ENCODE measurements at regions not wholly inside any gene's neighbourhood (a gene's known extent, or its start where the extent isn't known, plus 50 kb on each side); places are given as distances from the start of the nearest gene placed in this dataset.
"Not testable (repeated sequence)": the region's sequence is repeated elsewhere in the genome, so short reads cannot be mapped to it uniquely, and the experiment has no call there.

GRCh38 chr7:68205826-68206225 lies 1209.2 kb downstream of the TYW1 start:
- no peak for DNase-seq

GRCh38 chr7:68206946-68207485 lies 1210.4 kb downstream of the TYW1 start:
- DNase-seq: no peak

GRCh38 chr7:68207676-68208075 lies 1211.0 kb downstream of the TYW1 start:
- DNase-seq: no peak

GRCh38 chr7:68209486-68209885 lies 1212.9 kb downstream of the TYW1 start:
- DNase-seq: no peak

GRCh38 chr7:68213838-68214237 lies 1217.2 kb downstream of the TYW1 start:
- DNase-seq: no peak

- DNase-seq: no peak
Observed at GRCh38 chr7:68216051-68216450, 1219.4 kb downstream of the TYW1 start.

- DNase-seq: no peak
Observed at GRCh38 chr7:68217426-68217825, 1220.8 kb downstream of the TYW1 start.

- DNase-seq: no peak
Observed at GRCh38 chr7:68218461-68218860, 1221.8 kb downstream of the TYW1 start.

- DNase-seq: no peak
Observed at GRCh38 chr7:68222311-68222710, 1225.7 kb downstream of the TYW1 start.

GRCh38 chr7:68224041-68224741 lies 1227.6 kb downstream of the TYW1 start:
- DNase-seq: no peak

GRCh38 chr7:68231011-68231410 lies 1234.4 kb downstream of the TYW1 start:
- not testable (repeated sequence) for DNase-seq

GRCh38 chr7:68235937-68236336 lies 1239.3 kb downstream of the TYW1 start:
- no peak for DNase-seq

- DNase-seq: no peak
Observed at GRCh38 chr7:68238204-68238805, 1241.7 kb downstream of the TYW1 start.

GRCh38 chr7:68243128-68243527 lies 1246.5 kb downstream of the TYW1 start:
- DNase-seq: no peak

GRCh38 chr7:68244389-68244788 lies 1247.8 kb downstream of the TYW1 start:
- DNase-seq: no peak

- DNase-seq: no peak
Observed at GRCh38 chr7:68245688-68246087, 1249.1 kb downstream of the TYW1 start.

- no peak for DNase-seq
Observed at GRCh38 chr7:68246189-68246633, 1249.6 kb downstream of the TYW1 start.

GRCh38 chr7:68247126-68247525 lies 1250.5 kb downstream of the TYW1 start:
- DNase-seq: no peak

- DNase-seq: no peak
Observed at GRCh38 chr7:68247571-68247970, 1250.9 kb downstream of the TYW1 start.

- no peak for DNase-seq
Observed at GRCh38 chr7:68248973-68249372, 1252.3 kb downstream of the TYW1 start.

GRCh38 chr7:68249611-68250010 lies 1253.0 kb downstream of the TYW1 start:
- no peak for DNase-seq

GRCh38 chr7:68250143-68250542 lies 1253.5 kb downstream of the TYW1 start:
- no peak for DNase-seq

- DNase-seq: not testable (repeated sequence)
Observed at GRCh38 chr7:68254815-68255214, 1258.2 kb downstream of the TYW1 start.

- DNase-seq: no peak
Observed at GRCh38 chr7:68256295-68256694, 1259.7 kb downstream of the TYW1 start.

- no peak for DNase-seq
Observed at GRCh38 chr7:68258609-68259008, 1262.0 kb downstream of the TYW1 start.
